KMS-11 (cell line): ENCODE measurements at regions not wholly inside any gene's neighbourhood (a gene's known extent, or its start where the extent isn't known, plus 50 kb on each side); places are given as distances from the start of the nearest gene placed in this dataset.
A peak's percentile ranks its signal among the peaks of the same experiment; 100 is the strongest.

ENCODE experiments used
- H2AFZ ChIP-seq: fragments of 200-600 bp; sonication (generic); 2 replicates; pipeline ENCODE4 v1.6.1; 2016; ENCODE audit warnings: antibody characterized with exemption, mixed run types, low read depth
- H3K27ac ChIP-seq: fragments of 200-600 bp; sonication (generic); 2 replicates; pipeline ENCODE4 v1.6.1; 2016; ENCODE audit warnings: mild to moderate bottlenecking, mixed run types
- H3K27me3 ChIP-seq: fragments of 200-600 bp; sonication (generic); 2 replicates; pipeline ENCODE4 v1.6.1; 2017; ENCODE audit warnings: mild to moderate bottlenecking, low read depth, mixed run types, moderate library complexity; ENCODE audit not compliant: insufficient read depth
- H3K36me3 ChIP-seq: fragments of 200-600 bp; sonication (generic); 2 replicates; pipeline ENCODE4 v1.6.1; 2017; ENCODE audit warnings: mild to moderate bottlenecking, mixed run types; ENCODE audit not compliant: insufficient read depth
- H3K4me1 ChIP-seq: fragments of 200-600 bp; sonication (generic); 2 replicates; pipeline ENCODE4 v1.6.1; 2016; ENCODE audit warnings: mild to moderate bottlenecking, low read depth, mixed run types; ENCODE audit not compliant: poor library complexity, severe bottlenecking
- H3K4me2 ChIP-seq: fragments of 200-600 bp; sonication (generic); 2 replicates; pipeline ENCODE4 v1.7.0; 2016; ENCODE audit warnings: mild to moderate bottlenecking, mixed run types
- H3K4me3 ChIP-seq: fragments of 200-600 bp; sonication (generic); IDR thresholded peaks from 2 replicates; pipeline ENCODE4 v1.6.1; 2017; ENCODE audit warnings: low read depth, low read length, mixed read lengths; ENCODE audit not compliant: insufficient read depth
- H3K79me2 ChIP-seq: fragments of 200-600 bp; sonication (generic); 2 replicates; pipeline ENCODE4 v1.6.1; 2016; ENCODE audit warnings: low read depth, mixed run types; ENCODE audit not compliant: insufficient read depth
- H3K9ac ChIP-seq: fragments of 200-600 bp; sonication (generic); 2 replicates; pipeline ENCODE4 v1.6.1; 2016; ENCODE audit warnings: mild to moderate bottlenecking, mixed run types
- H4K20me1 ChIP-seq: fragments of 200-600 bp; sonication (generic); 2 replicates; pipeline ENCODE4 v1.6.1; 2016; ENCODE audit warnings: mild to moderate bottlenecking, mixed run types; ENCODE audit not compliant: insufficient read depth
- TF ChIP-seq, protein P1 (sequence below): fragments of 200-600 bp; sonication (generic); conservative IDR thresholded peaks from 2 replicates; pipeline ENCODE4 v1.6.1; 2017; ENCODE audit warnings: low read depth, mild to moderate bottlenecking, antibody characterized with exemption, low read length, moderate library complexity, mixed read lengths

DNA sequence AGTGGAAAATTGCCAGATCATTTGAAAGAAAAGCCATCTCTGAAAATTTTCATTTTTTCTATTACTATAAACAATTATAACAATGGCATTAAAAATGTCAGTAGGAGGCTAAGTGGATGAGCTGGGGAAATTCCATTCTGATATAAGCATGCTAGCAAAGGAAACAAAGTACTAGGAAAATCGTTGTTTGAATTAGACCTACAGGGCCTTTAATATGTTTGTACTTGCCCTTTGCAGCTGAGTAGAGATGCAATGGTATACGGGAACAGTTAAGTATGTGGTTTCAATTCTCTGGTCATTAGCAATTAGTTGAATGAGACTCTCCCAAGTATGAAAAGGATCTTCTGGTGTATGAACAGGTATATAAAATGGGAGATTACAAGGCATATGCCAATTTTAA is 452.2 kb downstream of the PCDH11X start:
- no peak overlapping the region for H3K4me2 ChIP-seq
- TF ChIP-seq, protein P1, sequence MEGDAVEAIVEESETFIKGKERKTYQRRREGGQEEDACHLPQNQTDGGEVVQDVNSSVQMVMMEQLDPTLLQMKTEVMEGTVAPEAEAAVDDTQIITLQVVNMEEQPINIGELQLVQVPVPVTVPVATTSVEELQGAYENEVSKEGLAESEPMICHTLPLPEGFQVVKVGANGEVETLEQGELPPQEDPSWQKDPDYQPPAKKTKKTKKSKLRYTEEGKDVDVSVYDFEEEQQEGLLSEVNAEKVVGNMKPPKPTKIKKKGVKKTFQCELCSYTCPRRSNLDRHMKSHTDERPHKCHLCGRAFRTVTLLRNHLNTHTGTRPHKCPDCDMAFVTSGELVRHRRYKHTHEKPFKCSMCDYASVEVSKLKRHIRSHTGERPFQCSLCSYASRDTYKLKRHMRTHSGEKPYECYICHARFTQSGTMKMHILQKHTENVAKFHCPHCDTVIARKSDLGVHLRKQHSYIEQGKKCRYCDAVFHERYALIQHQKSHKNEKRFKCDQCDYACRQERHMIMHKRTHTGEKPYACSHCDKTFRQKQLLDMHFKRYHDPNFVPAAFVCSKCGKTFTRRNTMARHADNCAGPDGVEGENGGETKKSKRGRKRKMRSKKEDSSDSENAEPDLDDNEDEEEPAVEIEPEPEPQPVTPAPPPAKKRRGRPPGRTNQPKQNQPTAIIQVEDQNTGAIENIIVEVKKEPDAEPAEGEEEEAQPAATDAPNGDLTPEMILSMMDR = no peak
- no peaks in the 10 kb centered on the region for H4K20me1 ChIP-seq
- H3K9ac ChIP-seq = no peak overlapping the region
- H3K4me1 ChIP-seq = no peaks in the 10 kb centered on the region
- no peak overlapping the region for H2AFZ ChIP-seq
- H3K79me2 ChIP-seq = no peaks in the 10 kb centered on the region
- H3K27me3 ChIP-seq = no peaks in the 10 kb centered on the region
- H3K4me3 ChIP-seq = no peak overlapping the region
- H3K36me3 ChIP-seq = no peaks in the 10 kb centered on the region
- no peak overlapping the region for H3K27ac ChIP-seq

- no peaks in the 10 kb centered on the region for H4K20me1 ChIP-seq
- H3K79me2 ChIP-seq = no peaks in the 10 kb centered on the region
- no peak overlapping the region for H3K4me2 ChIP-seq
- no peaks in the 10 kb centered on the region for H3K4me1 ChIP-seq
- no peak overlapping the region for H3K4me3 ChIP-seq
- no peak overlapping the region for H3K27ac ChIP-seq
- TF ChIP-seq, protein P1 = peak; percentile 32
- H3K9ac ChIP-seq = no peak overlapping the region
- no peak overlapping the region for H2AFZ ChIP-seq
- no peaks in the 10 kb centered on the region for H3K27me3 ChIP-seq
- H3K36me3 ChIP-seq = no peaks in the 10 kb centered on the region
Measured at GRCh38 chrX:92232182-92232581, 453.0 kb downstream of the PCDH11X start.

DNA sequence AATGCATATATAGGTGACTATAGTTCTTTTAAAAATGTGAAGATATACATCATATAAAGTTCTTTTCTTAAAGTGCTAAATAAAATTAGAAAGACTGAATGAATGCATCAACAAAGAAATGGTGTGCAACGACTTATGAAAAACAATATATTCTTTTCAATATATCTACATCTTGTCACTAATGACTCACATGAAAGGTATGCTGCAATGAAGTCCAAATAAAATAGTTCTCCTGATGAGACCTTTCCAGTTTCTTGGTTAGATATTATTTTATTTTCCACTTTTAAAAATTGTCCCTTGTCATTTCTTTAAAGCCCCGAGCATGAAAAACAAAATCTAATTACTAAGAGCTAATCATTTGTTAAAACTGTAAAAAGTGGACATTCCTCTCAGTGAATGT is 462.1 kb downstream of the PCDH11X start:
- H4K20me1 ChIP-seq = no peaks in the 10 kb centered on the region
- H3K36me3 ChIP-seq = no peaks in the 10 kb centered on the region
- H3K27ac ChIP-seq = no peak overlapping the region
- H3K4me2 ChIP-seq = no peak overlapping the region
- no peaks in the 10 kb centered on the region for H3K79me2 ChIP-seq
- TF ChIP-seq, protein P1 = no peak
- H3K4me1 ChIP-seq = no peaks in the 10 kb centered on the region
- H2AFZ ChIP-seq = no peak overlapping the region
- no peaks in the 10 kb centered on the region for H3K27me3 ChIP-seq
- H3K4me3 ChIP-seq = no peak overlapping the region
- H3K9ac ChIP-seq = no peak overlapping the region

DNA sequence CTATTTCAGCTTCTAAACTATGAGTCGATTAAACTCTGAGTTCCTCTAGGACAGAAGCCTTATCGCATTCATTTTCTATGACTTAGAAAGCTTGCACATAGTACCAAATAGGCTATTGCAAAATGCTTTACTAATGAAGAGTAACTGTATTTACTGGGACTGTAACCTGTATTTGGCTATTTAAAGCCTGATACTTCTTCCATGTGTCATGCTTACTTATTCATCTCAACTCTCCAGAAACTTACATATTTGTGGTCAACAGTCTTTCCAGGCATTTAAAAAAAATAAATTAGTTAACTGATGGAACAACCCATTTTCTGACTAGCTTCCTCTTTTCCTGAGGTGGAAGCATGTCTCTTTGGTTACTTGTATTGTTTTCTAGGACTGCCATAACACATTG is 467.9 kb downstream of the PCDH11X start:
- Histone ChIP-seq H3K4me1 (no peaks in the 10 kb centered on the region), H3K36me3 (no peaks in the 10 kb centered on the region), H4K20me1 (no peaks in the 10 kb centered on the region), H3K4me2 (no peak overlapping the region), H2AFZ (no peak overlapping the region), H3K79me2 (no peaks in the 10 kb centered on the region), H3K9ac (no peak overlapping the region), H3K4me3 (no peak overlapping the region), H3K27ac (no peak overlapping the region), H3K27me3 (no peaks in the 10 kb centered on the region)
- TF ChIP-seq, protein P1 = no peak
